OCI-LY1 (cell line): ENCODE measurements at regions not wholly inside any gene's neighbourhood (a gene's known extent, or its start where the extent isn't known, plus 50 kb on each side); places are given as distances from the start of the nearest gene placed in this dataset.

ENCODE experiments used
- H2AFZ ChIP-seq: fragments of 200-600 bp; sonication (generic), shearing (Covaris generic); 2 replicates; pipeline ENCODE4 v1.6.0; 2014; ENCODE audit warnings: antibody characterized with exemption, mild to moderate bottlenecking, low read length
- H3F3A ChIP-seq: fragments of 200-600 bp; sonication (generic), shearing (Covaris generic); 2 replicates; pipeline ENCODE4 v1.6.0; 2014; ENCODE audit warnings: mild to moderate bottlenecking, antibody characterized with exemption, low read length, moderate library complexity; ENCODE audit not compliant: insufficient read depth
- H3K27ac ChIP-seq: fragments of 200-600 bp; sonication (generic); 2 replicates; pipeline ENCODE4 v1.5.1; 2014; ENCODE audit warnings: low read length, mixed run types, mild to moderate bottlenecking, low read depth; ENCODE audit not compliant: poor library complexity, severe bottlenecking
- H3K27me3 ChIP-seq: fragments of 200-600 bp; sonication (generic); 2 replicates; pipeline ENCODE4 v1.6.0; 2014; ENCODE audit warnings: antibody characterized with exemption, mild to moderate bottlenecking, low read length, moderate library complexity; ENCODE audit not compliant: insufficient read depth
- H3K36me3 ChIP-seq: fragments of 200-600 bp; sonication (generic); 2 replicates; pipeline ENCODE4 v1.6.1; 2014; ENCODE audit warnings: mild to moderate bottlenecking, antibody characterized with exemption, low read length, moderate library complexity, mixed read lengths; ENCODE audit not compliant: insufficient read depth
- H3K4me1 ChIP-seq: fragments of 200-600 bp; sonication (generic); 2 replicates; pipeline ENCODE4 v1.5.1; 2014; ENCODE audit warnings: mild to moderate bottlenecking, low read length, moderate library complexity; ENCODE audit not compliant: insufficient read depth, severe bottlenecking
- H3K4me2 ChIP-seq: fragments of 200-600 bp; sonication (generic), shearing (Covaris generic); 2 replicates; pipeline ENCODE4 v1.6.1; 2014; ENCODE audit warnings: low read length
- H3K4me3 ChIP-seq: fragments of 200-600 bp; sonication (generic); 2 replicates; pipeline ENCODE4 v1.5.1; 2014; ENCODE audit warnings: low read length, low read depth, mild to moderate bottlenecking, mixed read lengths; ENCODE audit not compliant: poor library complexity, severe bottlenecking
- H3K79me2 ChIP-seq: fragments of 200-600 bp; shearing (Covaris generic); 2 replicates; pipeline ENCODE4 v1.6.1; 2016; ENCODE audit warnings: mixed run types, low read length, mixed read lengths; ENCODE audit not compliant: insufficient read depth
- H3K9ac ChIP-seq: fragments of 200-600 bp; sonication (generic), shearing (Covaris generic); 2 replicates; pipeline ENCODE4 v1.6.1; 2014; ENCODE audit warnings: mild to moderate bottlenecking, low read length, mixed read lengths
- H3K9me2 ChIP-seq: fragments of 200-600 bp; sonication (generic), shearing (Covaris generic); 2 replicates; pipeline ENCODE4 v1.6.1; 2014; ENCODE audit warnings: low read depth, mild to moderate bottlenecking, low read length, mixed read lengths
- H3K9me3 ChIP-seq: fragments of 200-600 bp; shearing (Covaris generic); 2 replicates; pipeline ENCODE4 v1.6.1; 2014; ENCODE audit warnings: low read length, mixed read lengths
- H4K20me1 ChIP-seq: fragments of 200-600 bp; sonication (generic), shearing (Covaris generic); 2 replicates; pipeline ENCODE4 v1.6.0; 2016; ENCODE audit warnings: mild to moderate bottlenecking, low read length; ENCODE audit not compliant: insufficient read depth
- EZH2 ChIP-seq: fragments of 200-600 bp; sonication (generic), shearing (Covaris generic); IDR thresholded peaks from 2 replicates; pipeline ENCODE4 v1.8.0; 2017; ENCODE audit warnings: borderline replicate concordance, mixed run types, mild to moderate bottlenecking, antibody characterized with exemption, low read length, moderate library complexity, mixed read lengths
- TF ChIP-seq, protein P1 (sequence below): fragments of 200-600 bp; sonication (generic), shearing (Covaris generic); IDR thresholded peaks from 2 replicates; pipeline ENCODE4 v1.5.1; 2017; ENCODE audit warnings: mild to moderate bottlenecking, antibody characterized with exemption, low read length, moderate library complexity, mixed read lengths

DNA sequence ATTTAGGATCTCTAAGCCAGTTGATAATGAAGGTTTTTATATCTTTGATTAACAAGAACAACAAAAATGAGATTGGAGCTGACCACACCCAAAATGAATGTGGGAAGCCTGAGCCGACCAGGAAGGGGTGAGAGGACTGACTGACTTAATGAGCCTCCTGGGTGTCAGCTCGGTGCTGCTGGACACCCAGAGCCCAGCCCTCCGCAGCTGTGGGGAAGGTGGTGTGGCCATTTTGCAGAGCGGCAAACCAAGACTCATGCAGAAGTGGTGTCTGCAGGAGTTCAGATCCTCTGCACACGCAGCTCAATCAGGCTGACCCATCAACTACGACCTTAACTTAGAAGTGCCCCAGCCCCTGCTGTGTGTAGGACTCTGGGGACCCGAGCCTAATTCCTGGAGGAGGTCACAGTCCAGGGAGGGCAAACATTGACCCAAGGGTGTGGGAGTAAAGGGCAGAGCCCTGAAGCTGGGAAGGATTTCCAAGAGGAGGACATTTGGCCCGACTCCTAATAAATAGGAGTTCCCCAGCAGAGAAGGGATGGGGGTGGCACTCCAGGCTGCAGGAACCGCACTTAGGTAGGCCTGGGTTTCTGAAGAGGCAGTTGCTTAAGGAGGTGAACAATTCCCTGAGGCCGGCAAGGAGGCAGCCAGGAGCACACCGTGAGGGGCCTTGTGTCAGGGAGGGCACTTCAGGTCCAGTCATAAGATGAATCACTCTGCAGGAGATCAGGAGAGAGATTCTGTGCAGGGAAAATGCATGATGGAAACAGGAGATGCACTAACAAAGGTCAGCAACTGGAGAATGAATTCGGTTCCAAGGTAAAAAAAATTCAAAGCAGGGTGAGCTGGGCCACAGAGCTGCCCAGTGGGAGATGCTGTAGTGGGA is 197.1 kb upstream of the TPM1 start:
- no peaks in the 10 kb centered on the region for H3K9me2 ChIP-seq
- no peaks in the 10 kb centered on the region for H3K36me3 ChIP-seq
- H3K27ac ChIP-seq, result no peak overlapping the region
- no peak overlapping the region for H3K9ac ChIP-seq
- no peaks in the 10 kb centered on the region for H4K20me1 ChIP-seq
- H2AFZ ChIP-seq, result no peak overlapping the region
- H3K9me3 ChIP-seq, result no peaks in the 10 kb centered on the region
- TF ChIP-seq, protein P1, sequence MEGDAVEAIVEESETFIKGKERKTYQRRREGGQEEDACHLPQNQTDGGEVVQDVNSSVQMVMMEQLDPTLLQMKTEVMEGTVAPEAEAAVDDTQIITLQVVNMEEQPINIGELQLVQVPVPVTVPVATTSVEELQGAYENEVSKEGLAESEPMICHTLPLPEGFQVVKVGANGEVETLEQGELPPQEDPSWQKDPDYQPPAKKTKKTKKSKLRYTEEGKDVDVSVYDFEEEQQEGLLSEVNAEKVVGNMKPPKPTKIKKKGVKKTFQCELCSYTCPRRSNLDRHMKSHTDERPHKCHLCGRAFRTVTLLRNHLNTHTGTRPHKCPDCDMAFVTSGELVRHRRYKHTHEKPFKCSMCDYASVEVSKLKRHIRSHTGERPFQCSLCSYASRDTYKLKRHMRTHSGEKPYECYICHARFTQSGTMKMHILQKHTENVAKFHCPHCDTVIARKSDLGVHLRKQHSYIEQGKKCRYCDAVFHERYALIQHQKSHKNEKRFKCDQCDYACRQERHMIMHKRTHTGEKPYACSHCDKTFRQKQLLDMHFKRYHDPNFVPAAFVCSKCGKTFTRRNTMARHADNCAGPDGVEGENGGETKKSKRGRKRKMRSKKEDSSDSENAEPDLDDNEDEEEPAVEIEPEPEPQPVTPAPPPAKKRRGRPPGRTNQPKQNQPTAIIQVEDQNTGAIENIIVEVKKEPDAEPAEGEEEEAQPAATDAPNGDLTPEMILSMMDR, result no peak
- no peak for TF ChIP-seq EZH2
- no peaks in the 10 kb centered on the region for H3K79me2 ChIP-seq
- no peaks in the 10 kb centered on the region for H3K27me3 ChIP-seq
- no peak overlapping the region for H3K4me3 ChIP-seq
- no peak overlapping the region for H3K4me2 ChIP-seq
- H3F3A ChIP-seq, result no peaks in the 10 kb centered on the region
- no peaks in the 10 kb centered on the region for H3K4me1 ChIP-seq

DNA sequence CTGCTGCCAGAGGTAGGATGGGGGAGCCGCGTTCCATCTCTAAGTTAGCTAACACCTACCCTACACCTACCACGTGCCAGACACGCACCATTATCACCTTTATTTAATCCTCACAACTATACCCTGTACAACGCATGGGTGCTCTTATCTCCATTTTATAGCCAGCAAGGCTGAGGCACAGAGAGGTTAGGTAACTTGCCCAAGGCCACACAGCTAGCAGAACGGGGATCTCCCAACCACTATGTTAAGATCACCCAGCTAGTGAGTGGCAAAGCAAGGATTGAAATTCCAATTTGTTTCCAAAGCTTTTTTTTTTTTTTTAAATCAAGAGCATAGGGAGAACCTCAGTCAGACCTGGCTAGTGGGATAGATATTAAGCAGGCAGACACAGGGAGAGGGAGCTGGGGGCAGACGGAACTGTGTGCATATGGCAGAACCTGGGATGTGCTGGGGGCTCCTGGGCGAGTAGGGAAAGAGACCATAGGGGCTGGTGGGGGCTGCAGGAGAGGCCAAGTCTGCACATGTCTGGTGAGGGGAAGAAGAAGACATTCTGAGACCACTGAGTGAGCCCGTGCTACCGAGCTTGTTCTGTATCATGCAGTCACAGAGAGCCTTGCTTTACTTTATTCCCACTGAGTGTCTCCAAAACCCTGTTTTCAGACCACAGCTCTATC is 196.3 kb upstream of the TPM1 start:
- no peaks in the 10 kb centered on the region for H3K79me2 ChIP-seq
- TF ChIP-seq EZH2, result no peak
- TF ChIP-seq, protein P1, result no peak
- no peaks in the 10 kb centered on the region for H3K9me2 ChIP-seq
- no peak overlapping the region for H2AFZ ChIP-seq
- no peaks in the 10 kb centered on the region for H3K4me1 ChIP-seq
- H3K9me3 ChIP-seq, result no peaks in the 10 kb centered on the region
- no peak overlapping the region for H3K27ac ChIP-seq
- H3K36me3 ChIP-seq, result no peaks in the 10 kb centered on the region
- H4K20me1 ChIP-seq, result no peaks in the 10 kb centered on the region
- no peak overlapping the region for H3K4me2 ChIP-seq
- no peaks in the 10 kb centered on the region for H3K27me3 ChIP-seq
- H3K4me3 ChIP-seq, result no peak overlapping the region
- H3F3A ChIP-seq, result no peaks in the 10 kb centered on the region
- H3K9ac ChIP-seq, result no peak overlapping the region

GRCh38 chr15:62846805-62847495 is 195.6 kb upstream of the TPM1 start:
- Histone ChIP-seq H3K27me3 (no peaks in the 10 kb centered on the region), H3K79me2 (no peaks in the 10 kb centered on the region), H3K4me2 (no peak overlapping the region), H3K4me1 (no peaks in the 10 kb centered on the region), H3K9me2 (no peaks in the 10 kb centered on the region), H4K20me1 (no peaks in the 10 kb centered on the region), H3K9me3 (no peaks in the 10 kb centered on the region), H2AFZ (no peak overlapping the region), H3K36me3 (no peaks in the 10 kb centered on the region), H3K27ac (no peak overlapping the region), H3F3A (no peaks in the 10 kb centered on the region), H3K9ac (no peak overlapping the region), H3K4me3 (no peak overlapping the region)
- TF ChIP-seq, protein P1, result no peak
- no peak for TF ChIP-seq EZH2
